Erythroblast (primary cell): ENCODE measurements at regions not wholly inside any gene's neighbourhood (a gene's known extent, or its start where the extent isn't known, plus 50 kb on each side); places are given as distances from the start of the nearest gene placed in this dataset.

Experiments used
- DNase-seq, 2 experiments: peaks; one replicate each; lab custom pipeline; 2025; lab: John Stamatoyannopoulos, UW
- GATA1 ChIP-seq: IDR thresholded peaks from 2 replicates; pipeline ENCODE4 v1.6.1; 2011; ENCODE audit warnings: low read depth, mild to moderate bottlenecking, control low read depth, low read length, moderate library complexity
- POLR2A ChIP-seq: IDR thresholded peaks from 2 replicates; pipeline ENCODE4 v1.6.1; 2011; ENCODE audit warnings: mild to moderate bottlenecking, low read length

- DNase-seq: no peak
- TF ChIP-seq GATA1 (no peak), POLR2A (no peak)
Observed at GRCh38 chr11:108994887-108995286, 330.0 kb downstream of the DDX10 start.

GRCh38 chr11:108997826-108998225, 333.0 kb downstream of the DDX10 start:
- no peak for DNase-seq
- no peak for TF ChIP-seq GATA1
- no peak for TF ChIP-seq POLR2A

DNA sequence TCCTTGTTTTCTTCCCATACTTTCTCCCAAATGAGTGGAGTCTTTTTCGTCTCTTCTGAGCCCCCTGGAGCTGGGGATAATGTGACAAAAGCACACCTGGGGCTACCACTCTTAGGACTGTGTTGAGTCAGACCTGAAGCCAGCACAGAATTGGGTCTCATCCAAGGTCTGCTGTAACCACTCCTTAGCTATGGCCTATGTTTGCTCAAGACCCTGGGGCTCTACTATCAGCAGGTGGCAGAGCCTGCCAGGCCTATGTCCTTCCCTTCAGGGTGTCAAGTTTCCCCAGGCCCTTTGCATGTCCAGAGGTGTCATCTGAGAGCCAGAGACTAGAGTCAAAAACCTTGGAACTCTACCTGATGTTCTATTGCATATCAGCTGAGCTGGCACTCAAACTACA, 335.7 kb downstream of the DDX10 start:
- no peak for DNase-seq

DNA sequence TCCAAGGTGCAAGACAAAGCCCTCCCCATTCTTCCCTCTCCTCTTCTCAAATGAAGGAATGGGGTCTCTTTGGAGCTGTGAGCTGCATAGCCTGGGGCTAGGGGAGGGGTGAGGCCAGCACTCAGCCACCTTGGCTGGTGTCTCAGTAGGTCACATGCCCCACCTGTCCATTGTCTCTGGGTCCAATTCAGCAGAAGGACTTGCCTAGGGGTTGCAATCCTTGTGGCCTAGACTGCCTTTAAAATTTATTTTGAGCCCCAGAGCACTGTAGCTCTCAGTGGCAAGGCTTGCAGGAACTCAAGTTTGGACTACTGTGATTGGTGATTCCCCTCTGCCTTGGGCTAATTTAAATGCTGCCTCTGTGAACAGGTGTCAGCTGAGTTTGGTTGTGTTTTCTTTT, 336.7 kb downstream of the DDX10 start:
- no peak for TF ChIP-seq GATA1
- no peak for TF ChIP-seq POLR2A
- no peak for DNase-seq

More for the DNA sequence above, 335.7 kb downstream of the DDX10 start:
- TF ChIP-seq GATA1 (no peak), POLR2A (no peak)

DNA sequence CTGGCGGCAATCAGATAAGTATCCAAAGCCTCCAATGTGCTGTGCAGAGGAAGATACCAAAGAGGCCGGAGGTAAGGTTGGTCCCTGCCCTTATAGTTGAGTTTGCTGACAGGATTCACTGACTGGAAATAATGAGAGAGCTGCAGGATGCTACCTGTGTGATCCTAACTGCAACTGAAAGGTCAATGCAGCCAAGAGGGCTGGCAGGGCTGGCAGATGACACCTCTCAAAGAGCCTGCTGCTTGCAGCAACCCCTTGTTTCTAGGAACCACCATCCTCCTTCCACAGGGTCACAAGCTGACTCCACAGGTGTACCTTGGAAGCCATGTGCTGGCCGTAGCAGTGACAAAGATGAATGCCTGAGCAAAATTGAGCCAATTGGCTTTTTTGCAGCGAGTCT, 348.1 kb downstream of the DDX10 start:
- no peak for DNase-seq
- TF ChIP-seq GATA1: no peak
- TF ChIP-seq POLR2A: no peak

- TF ChIP-seq GATA1 (no peak), POLR2A (no peak)
- DNase-seq: no peak
Observed at GRCh38 chr11:109015283-109015682, 350.4 kb downstream of the DDX10 start.

- DNase-seq: no peak
- TF ChIP-seq POLR2A (no peak), GATA1 (no peak)
Observed at GRCh38 chr11:109016724-109017123, 351.9 kb downstream of the DDX10 start.

- TF ChIP-seq GATA1 (no peak), POLR2A (no peak)
- DNase-seq: no peak
Observed at GRCh38 chr11:109017489-109017888, 352.6 kb downstream of the DDX10 start.

DNA sequence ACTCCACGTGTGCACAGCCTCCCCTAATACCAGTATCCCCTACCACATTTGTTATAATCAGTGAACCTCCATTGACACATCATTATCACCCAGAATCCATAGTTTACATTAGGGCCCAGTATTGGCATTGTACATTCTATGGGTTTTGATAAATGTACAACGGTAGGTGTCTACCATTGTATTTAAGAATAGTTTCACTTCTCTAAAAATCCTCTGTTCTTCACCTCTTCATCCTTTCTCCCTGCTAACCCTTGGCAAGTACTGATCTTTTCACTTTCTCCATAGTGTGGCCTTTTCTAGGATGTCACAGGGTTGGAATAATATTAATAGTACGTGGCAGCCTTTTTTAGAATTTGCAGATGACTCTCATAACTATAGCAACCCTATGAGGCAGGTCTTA, 353.8 kb downstream of the DDX10 start:
- TF ChIP-seq GATA1: no peak
- TF ChIP-seq POLR2A: no peak
- no peak for DNase-seq

- TF ChIP-seq POLR2A: no peak
- TF ChIP-seq GATA1: no peak
- no peak for DNase-seq
Observed at GRCh38 chr11:109019342-109019936, 354.6 kb downstream of the DDX10 start.

GRCh38 chr11:109023036-109023435, 358.2 kb downstream of the DDX10 start:
- no peak for DNase-seq
- TF ChIP-seq GATA1: no peak
- TF ChIP-seq POLR2A: no peak

DNA sequence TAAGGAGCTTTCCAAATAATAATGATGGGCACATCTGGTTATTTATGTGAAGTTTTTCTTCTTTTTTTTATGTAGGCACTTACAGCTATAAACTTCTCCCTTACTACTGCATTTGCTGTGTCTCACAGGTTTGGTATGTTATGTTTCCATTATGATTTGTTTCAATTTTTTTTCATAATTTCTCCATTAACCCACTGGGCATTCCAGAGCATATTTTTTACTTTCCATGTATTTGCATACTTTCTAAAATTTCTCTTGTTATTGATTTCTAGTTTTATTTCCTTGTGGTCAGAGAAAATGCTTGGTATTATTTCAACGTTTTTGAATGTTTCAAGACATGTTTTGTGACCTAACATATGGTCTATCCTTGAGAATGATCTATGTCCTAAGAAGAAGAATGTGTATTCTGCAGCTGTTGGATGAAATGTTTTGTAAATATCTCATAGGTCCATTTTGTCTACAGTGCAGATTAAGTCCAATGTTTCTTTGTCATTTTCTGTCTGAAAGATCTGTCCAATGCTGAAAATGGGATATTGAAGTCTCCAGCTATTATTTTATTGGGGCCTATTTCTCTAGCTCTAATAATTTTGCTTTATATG, 362.1 kb downstream of the DDX10 start:
- no peak for TF ChIP-seq POLR2A
- no peak for TF ChIP-seq GATA1
- no peak for DNase-seq

- no peak for DNase-seq
- no peak for TF ChIP-seq POLR2A
Observed at GRCh38 chr11:109027851-109028250, 363.0 kb downstream of the DDX10 start.

GRCh38 chr11:109029927-109030326, 365.1 kb downstream of the DDX10 start:
- DNase-seq: no peak
- no peak for TF ChIP-seq POLR2A
